ENCODE measurements at regions not wholly inside any gene's neighbourhood (a gene's known extent, or its start where the extent isn't known, plus 50 kb on each side); places are given as distances from the start of the nearest gene placed in this dataset.

GRCh38 chr1:55316502-55316901 is 101.3 kb upstream of the USP24 start:
- Mint-ChIP-seq H3K4me1 (peaks cover 0 to 9% (median 4%) of the 10 kb centered on the region in 3 donors), H3K9me3 (no peaks in the 10 kb centered on the region), H3K27ac (no peak overlapping the region), H3K27me3 (peaks cover 4 to 7% of the 10 kb centered on the region in 2 donors), H3K4me3 (no peak overlapping the region), H3K36me3 (no peaks in the 10 kb centered on the region)
- ATAC-seq (replicated peaks in 1 of 4) (no peak), DNase-seq (no peak)
- Histone ChIP-seq H3K27me3 (replicated peaks in 1 of 2; ENCODE audit: control insufficient read depth in 2 of 2, extremely low read depth in 1 of 2, insufficient read depth in 2 of 2, low read length in 1 of 2) (peaks cover 0 to 3% of the 10 kb centered on the region in 2 experiments), H3K36me3 (ENCODE audit: control insufficient read depth in 2 of 2, extremely low read depth in 1 of 2, insufficient read depth in 1 of 2, low read length in 1 of 2) (no peaks in the 10 kb centered on the region), H3K27ac (ENCODE audit: low read length) (no peak overlapping the region), H3K4me1 (ENCODE audit: control insufficient read depth in 1 of 2, extremely low read depth in 1 of 2, insufficient read depth in 2 of 2, low read length in 2 of 2) (no peaks in the 10 kb centered on the region), H3K9me3 (no peaks in the 10 kb centered on the region), H3K4me3 (ENCODE audit: control insufficient read depth in 1 of 2, extremely low read depth in 1 of 2, low read length in 1 of 2) (no peak overlapping the region)
- no CpG with 5 or more reads among the region's 4 CpGs for WGBS (ENCODE audit: insufficient coverage)
- ChIA-PET CTCF (no interaction called here), POLR2A (no interaction called here)

GRCh38 chr1:55315552-55315951 is 100.4 kb upstream of the USP24 start:
- Mint-ChIP-seq H3K4me1 (peaks cover 0 to 9% (median 4%) of the 10 kb centered on the region in 3 donors), H3K27me3 (peaks cover 4 to 7% of the 10 kb centered on the region in 2 donors), H3K27ac (no peak overlapping the region), H3K9me3 (no peaks in the 10 kb centered on the region), H3K4me3 (no peak overlapping the region), H3K36me3 (no peaks in the 10 kb centered on the region)
- Histone ChIP-seq H3K27ac (ENCODE audit: low read length) (no peak overlapping the region), H3K4me1 (ENCODE audit: control insufficient read depth in 1 of 2, extremely low read depth in 1 of 2, insufficient read depth in 2 of 2, low read length in 2 of 2) (no peaks in the 10 kb centered on the region), H3K4me3 (ENCODE audit: control insufficient read depth in 1 of 2, extremely low read depth in 1 of 2, low read length in 1 of 2) (no peak overlapping the region), H3K9me3 (no peaks in the 10 kb centered on the region), H3K36me3 (ENCODE audit: control insufficient read depth in 2 of 2, extremely low read depth in 1 of 2, insufficient read depth in 1 of 2, low read length in 1 of 2) (no peaks in the 10 kb centered on the region), H3K27me3 (replicated peaks in 1 of 2; ENCODE audit: control insufficient read depth in 2 of 2, extremely low read depth in 1 of 2, insufficient read depth in 2 of 2, low read length in 1 of 2) (peaks cover 0 to 3% of the 10 kb centered on the region in 2 experiments)
- DNase-seq = no peak
- no CpG with 5 or more reads among the region's 1 CpG for WGBS (ENCODE audit: insufficient coverage)
- POLR2A ChIA-PET = no interaction called here
- ATAC-seq (replicated peaks in 1 of 4) = no peak
- CTCF ChIA-PET = no interaction called here

GRCh38 chr1:55314740-55315139 is 99.6 kb upstream of the USP24 start:
- ATAC-seq (replicated peaks in 1 of 4) = no peak
- Histone ChIP-seq H3K27ac (ENCODE audit: low read length) (no peak overlapping the region), H3K4me3 (ENCODE audit: control insufficient read depth in 1 of 2, extremely low read depth in 1 of 2, low read length in 1 of 2) (no peak overlapping the region), H3K4me1 (ENCODE audit: control insufficient read depth in 1 of 2, extremely low read depth in 1 of 2, insufficient read depth in 2 of 2, low read length in 2 of 2) (no peaks in the 10 kb centered on the region), H3K27me3 (replicated peaks in 1 of 2; ENCODE audit: control insufficient read depth in 2 of 2, extremely low read depth in 1 of 2, insufficient read depth in 2 of 2, low read length in 1 of 2) (peaks cover 0 to 3% of the 10 kb centered on the region in 2 experiments), H3K36me3 (ENCODE audit: control insufficient read depth in 2 of 2, extremely low read depth in 1 of 2, insufficient read depth in 1 of 2, low read length in 1 of 2) (no peaks in the 10 kb centered on the region), H3K9me3 (no peaks in the 10 kb centered on the region)
- H3K27ac Mint-ChIP-seq = no peak overlapping the region
- H3K36me3 Mint-ChIP-seq = no peaks in the 10 kb centered on the region
- no peaks in the 10 kb centered on the region for H3K9me3 Mint-ChIP-seq
- H3K4me1 Mint-ChIP-seq = peaks cover 0 to 9% (median 4%) of the 10 kb centered on the region in 3 donors
- DNase-seq = no peak
- H3K4me3 Mint-ChIP-seq = no peak overlapping the region
- ChIA-PET CTCF (no interaction called here), POLR2A (interaction anchor here in 1 of 2 donors (0.6 kb wide), 1 partner anchor 477 kb away, joined by 5 read pairs; no protein-coding TSS in a partner anchor)
- WGBS (ENCODE audit: insufficient coverage) = 77% methylated on average over 3 of the region's 4 CpGs
- peaks cover 4 to 6% of the 10 kb centered on the region in 2 donors for H3K27me3 Mint-ChIP-seq

GRCh38 chr1:55313903-55314302 is 98.7 kb upstream of the USP24 start:
- H3K27ac ChIP-seq (ENCODE audit: low read length) = no peak overlapping the region
- Mint-ChIP-seq H3K4me1 (peaks cover 0 to 9% (median 4%) of the 10 kb centered on the region in 3 donors), H3K4me3 (no peak overlapping the region), H3K27me3 (peaks cover 2% of the 10 kb centered on the region in 2 donors), H3K36me3 (no peaks in the 10 kb centered on the region), H3K9me3 (no peaks in the 10 kb centered on the region), H3K27ac (no peak overlapping the region)
- no peaks in the 10 kb centered on the region for H3K36me3 ChIP-seq (ENCODE audit: control insufficient read depth in 2 of 2, extremely low read depth in 1 of 2, insufficient read depth in 1 of 2, low read length in 1 of 2)
- no peaks in the 10 kb centered on the region for H3K4me1 ChIP-seq (ENCODE audit: control insufficient read depth in 1 of 2, extremely low read depth in 1 of 2, insufficient read depth in 2 of 2, low read length in 2 of 2)
- H3K9me3 ChIP-seq = no peaks in the 10 kb centered on the region
- DNase-seq (no peak), ATAC-seq (replicated peaks in 1 of 4) (no peak)
- no peaks in the 10 kb centered on the region for H3K27me3 ChIP-seq (replicated peaks in 1 of 2; ENCODE audit: control insufficient read depth in 2 of 2, extremely low read depth in 1 of 2, insufficient read depth in 2 of 2, low read length in 1 of 2)
- CTCF ChIA-PET = no interaction called here
- POLR2A ChIA-PET = no interaction called here
- 100% methylated on average over 2 of the region's 5 CpGs for WGBS (ENCODE audit: insufficient coverage)
- H3K4me3 ChIP-seq (ENCODE audit: control insufficient read depth in 1 of 2, extremely low read depth in 1 of 2, low read length in 1 of 2) = no peak overlapping the region

GRCh38 chr1:55311979-55312378 is 96.8 kb upstream of the USP24 start:
- no peak for DNase-seq
- Mint-ChIP-seq H3K4me3 (no peak overlapping the region), H3K36me3 (no peaks in the 10 kb centered on the region), H3K4me1 (peaks cover 0 to 2% (median 2%) of the 10 kb centered on the region in 3 donors), H3K27ac (no peak overlapping the region), H3K27me3 (peaks cover 0 to 4% of the 10 kb centered on the region in 2 donors), H3K9me3 (no peaks in the 10 kb centered on the region)
- WGBS (ENCODE audit: insufficient coverage) = 93% methylated on average over 3 of the region's 4 CpGs
- ChIA-PET CTCF (no interaction called here), POLR2A (no interaction called here)
- Histone ChIP-seq H3K4me1 (ENCODE audit: control insufficient read depth in 1 of 2, extremely low read depth in 1 of 2, insufficient read depth in 2 of 2, low read length in 2 of 2) (no peaks in the 10 kb centered on the region), H3K27ac (ENCODE audit: low read length) (no peak overlapping the region), H3K27me3 (replicated peaks in 1 of 2; ENCODE audit: control insufficient read depth in 2 of 2, extremely low read depth in 1 of 2, insufficient read depth in 2 of 2, low read length in 1 of 2) (peaks cover 0 to 8% of the 10 kb centered on the region in 2 experiments), H3K4me3 (ENCODE audit: control insufficient read depth in 1 of 2, extremely low read depth in 1 of 2, low read length in 1 of 2) (no peak overlapping the region), H3K9me3 (no peaks in the 10 kb centered on the region), H3K36me3 (ENCODE audit: control insufficient read depth in 2 of 2, extremely low read depth in 1 of 2, insufficient read depth in 1 of 2, low read length in 1 of 2) (no peaks in the 10 kb centered on the region)
- ATAC-seq (replicated peaks in 1 of 4) = no peak

- ChIA-PET POLR2A (no interaction called here), CTCF (interaction anchor here in 1 of 2 donors (0.6 kb wide), 1 partner anchor 26 kb away, joined by 6 read pairs; no protein-coding TSS in a partner anchor)
- H3K9me3 ChIP-seq = no peaks in the 10 kb centered on the region
- no peak overlapping the region for H3K4me3 Mint-ChIP-seq
- H3K27ac Mint-ChIP-seq = no peak overlapping the region
- peaks cover 0 to 8% of the 10 kb centered on the region in 2 experiments for H3K27me3 ChIP-seq (replicated peaks in 1 of 2; ENCODE audit: control insufficient read depth in 2 of 2, extremely low read depth in 1 of 2, insufficient read depth in 2 of 2, low read length in 1 of 2)
- no peak for ATAC-seq (replicated peaks in 1 of 4)
- H3K27ac ChIP-seq (ENCODE audit: low read length) = no peak overlapping the region
- WGBS (ENCODE audit: insufficient coverage) = 76% methylated on average over 6 of the region's 7 CpGs
- peaks cover 0 to 4% of the 10 kb centered on the region in 2 donors for H3K27me3 Mint-ChIP-seq
- no peaks in the 10 kb centered on the region for H3K4me1 ChIP-seq (ENCODE audit: control insufficient read depth in 1 of 2, extremely low read depth in 1 of 2, insufficient read depth in 2 of 2, low read length in 2 of 2)
- DNase-seq = no peak
- H3K36me3 ChIP-seq (ENCODE audit: control insufficient read depth in 2 of 2, extremely low read depth in 1 of 2, insufficient read depth in 1 of 2, low read length in 1 of 2) = no peaks in the 10 kb centered on the region
- H3K9me3 Mint-ChIP-seq = no peaks in the 10 kb centered on the region
- H3K36me3 Mint-ChIP-seq = no peaks in the 10 kb centered on the region
- H3K4me3 ChIP-seq (ENCODE audit: control insufficient read depth in 1 of 2, extremely low read depth in 1 of 2, low read length in 1 of 2) = no peak overlapping the region
- no peaks in the 10 kb centered on the region for H3K4me1 Mint-ChIP-seq
These were observed 96.0 kb upstream of the USP24 start for GRCh38 chr1:55311057-55311641.
